SW 1271 (cell line): ENCODE measurements at regions not wholly inside any gene's neighbourhood (a gene's known extent, or its start where the extent isn't known, plus 50 kb on each side); places are given as distances from the start of the nearest gene placed in this dataset.

Experiments
- DNase-seq, 2 experiments: peaks; one replicate each; lab custom pipeline; 2025; lab: John Stamatoyannopoulos, UW

- DNase-seq, result no peak
Observed at GRCh38 chr4:133887723-133888122, 313.9 kb downstream of the PABPC4L start.

GRCh38 chr4:133869486-133869885 is 332.1 kb downstream of the PABPC4L start:
- DNase-seq, result no peak

GRCh38 chr4:133868856-133869255 is 332.7 kb downstream of the PABPC4L start:
- DNase-seq, result no peak

GRCh38 chr4:133866328-133866699 is 335.3 kb downstream of the PABPC4L start:
- no peak for DNase-seq

GRCh38 chr4:133865612-133866327 is 335.8 kb downstream of the PABPC4L start:
- DNase-seq, result peak; percentile 69 to 93

GRCh38 chr4:133863153-133863552 is 338.4 kb downstream of the PABPC4L start:
- DNase-seq, result no peak

DNA sequence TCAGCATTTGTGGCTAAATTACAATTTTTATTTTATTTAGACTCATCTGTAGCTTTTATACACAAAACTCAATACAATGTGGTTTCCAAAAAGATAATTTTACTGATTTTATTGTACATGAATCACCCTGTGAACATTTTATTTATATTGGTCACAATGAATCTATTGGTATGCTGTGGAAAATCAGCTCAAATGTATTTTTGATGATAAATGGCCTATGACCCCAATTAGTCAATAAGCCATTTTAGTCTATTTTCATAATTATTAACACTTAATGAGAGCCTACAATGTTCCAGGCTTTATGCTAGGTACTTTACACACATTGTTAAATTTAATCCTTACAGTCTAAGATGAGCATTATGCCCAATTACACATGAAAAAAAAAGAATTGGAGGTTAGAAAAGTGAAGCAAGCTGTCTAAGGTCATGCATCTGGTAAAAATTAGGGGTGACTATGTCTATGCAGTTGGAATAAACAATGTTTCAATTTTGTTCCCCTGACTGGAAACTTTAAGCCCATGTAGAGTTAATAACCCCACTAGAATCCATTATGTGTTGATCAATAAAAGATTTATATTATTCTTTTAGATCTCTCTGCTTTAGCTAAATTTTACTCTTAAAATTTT is 344.7 kb downstream of the PABPC4L start:
- no peak for DNase-seq

DNA sequence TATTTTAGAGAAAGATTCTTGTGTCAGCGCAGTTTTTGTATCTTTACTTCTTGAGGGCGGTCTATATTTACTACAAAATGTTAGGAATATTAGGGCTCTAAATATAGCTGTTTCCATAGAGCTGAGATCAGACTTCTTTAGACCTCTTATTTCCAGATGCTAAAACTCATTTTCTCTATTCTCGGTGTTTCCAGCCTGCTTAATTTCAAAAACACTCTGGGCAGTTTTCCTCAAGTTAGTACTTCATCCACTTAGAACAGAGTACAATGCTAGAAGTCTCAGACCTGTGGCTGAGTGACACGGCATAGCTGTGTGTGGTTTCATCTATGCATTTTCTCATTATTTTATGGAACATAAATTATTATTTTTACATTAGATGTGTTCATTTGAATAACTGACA is 346.6 kb downstream of the PABPC4L start:
- DNase-seq, result no peak

- no peak for DNase-seq
Observed at GRCh38 chr4:133839326-133839725, 362.3 kb downstream of the PABPC4L start.

DNA sequence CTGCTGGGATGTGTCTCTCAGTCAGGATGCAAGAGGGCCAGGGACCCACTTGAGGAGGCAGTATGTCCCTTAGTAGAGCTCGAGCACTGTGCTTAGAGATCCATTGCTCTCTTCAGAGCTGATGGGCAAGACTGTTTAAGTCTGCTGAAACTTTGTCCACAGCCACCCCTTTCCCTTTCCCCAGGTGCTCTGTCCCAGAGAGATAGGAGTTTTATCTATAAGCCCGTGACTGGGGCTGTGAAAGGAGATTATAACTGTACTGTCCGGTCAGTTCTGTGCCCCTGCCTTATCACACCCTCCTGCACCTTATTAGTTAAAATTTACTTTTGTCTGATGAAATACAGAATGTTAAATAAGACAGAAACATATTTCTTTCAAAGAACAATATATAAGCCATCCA is 378.4 kb downstream of the PABPC4L start:
- no peak for DNase-seq

GRCh38 chr4:133812954-133813353 is 388.6 kb downstream of the PABPC4L start:
- no peak for DNase-seq

DNA sequence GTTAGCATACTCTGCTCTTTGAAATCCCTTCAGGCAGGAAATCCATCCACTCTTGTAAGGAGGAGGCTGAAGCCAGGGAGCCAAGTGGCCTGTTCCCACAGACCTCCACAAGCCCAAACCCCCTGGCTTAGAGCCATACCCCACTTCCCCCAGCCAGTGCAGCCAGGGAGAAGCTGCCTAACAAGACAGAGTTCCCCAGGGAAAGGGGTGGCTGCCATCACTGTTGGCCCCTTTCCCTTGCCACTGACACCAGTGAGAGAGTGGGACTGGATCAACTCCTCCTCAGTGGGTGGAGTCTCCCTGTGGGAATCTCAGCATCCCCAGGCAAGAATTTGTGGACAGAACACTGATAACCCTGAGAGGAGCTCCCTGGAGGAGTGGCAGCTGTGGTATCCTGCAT is 389.4 kb downstream of the PABPC4L start:
- DNase-seq, result no peak

- no peak for DNase-seq
Observed at GRCh38 chr4:133808151-133808550, 393.4 kb downstream of the PABPC4L start.

DNA sequence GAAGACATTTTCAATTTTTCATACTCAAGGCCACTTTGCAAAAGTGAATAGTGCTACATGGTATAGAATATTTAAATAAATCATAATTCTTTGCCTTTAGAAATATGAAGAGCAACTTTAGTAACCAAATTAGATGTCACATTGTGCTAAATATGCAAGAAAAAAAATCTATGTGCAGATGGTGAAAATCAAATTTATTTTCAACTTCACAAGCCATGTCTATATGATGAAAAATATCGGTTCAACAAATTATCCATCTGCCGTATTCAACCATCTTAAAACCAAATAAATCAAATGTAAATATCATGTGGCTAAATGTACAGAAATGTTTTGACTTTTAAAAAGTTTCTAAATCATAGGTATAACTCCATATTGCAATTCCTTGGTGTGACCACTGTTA is 398.2 kb downstream of the PABPC4L start:
- DNase-seq, result no peak

DNA sequence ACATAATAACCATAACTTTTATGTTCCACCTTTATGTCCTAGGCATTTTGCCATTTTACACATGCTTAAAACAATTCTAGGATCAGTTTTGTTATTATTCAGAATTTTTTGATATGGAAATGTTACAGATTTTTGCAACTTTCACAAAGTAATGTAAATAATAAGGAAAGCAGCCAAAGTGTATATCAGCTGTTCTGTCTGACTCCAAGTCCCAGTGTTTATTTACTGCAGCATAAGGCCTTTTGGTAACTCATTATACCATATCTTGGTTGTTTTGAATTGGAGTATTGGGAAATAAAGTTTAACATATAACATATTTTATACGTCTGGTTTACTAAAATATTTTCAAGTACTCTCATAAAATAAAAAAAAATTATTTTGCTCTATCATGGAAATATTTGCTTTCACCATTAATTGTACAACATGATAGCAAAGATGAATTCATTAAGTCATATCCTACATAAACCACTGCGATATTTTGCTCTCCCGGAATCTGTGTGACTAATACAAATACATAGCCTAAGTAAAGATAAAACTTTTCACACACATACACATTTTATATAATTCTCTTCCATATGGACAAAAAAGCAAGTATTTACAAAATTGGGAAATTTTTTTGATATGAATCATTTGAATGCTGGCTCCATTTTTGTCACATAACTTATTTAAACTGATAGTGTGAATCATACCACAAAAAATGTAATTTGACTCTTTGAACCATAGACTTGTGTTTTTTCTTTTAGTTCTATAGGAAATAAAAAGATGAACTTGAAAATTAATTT is 399.0 kb downstream of the PABPC4L start:
- peak in 1 of 2 experiments; percentile 20 for DNase-seq

- no peak for DNase-seq
Observed at GRCh38 chr4:133801883-133802282, 399.7 kb downstream of the PABPC4L start.

DNA sequence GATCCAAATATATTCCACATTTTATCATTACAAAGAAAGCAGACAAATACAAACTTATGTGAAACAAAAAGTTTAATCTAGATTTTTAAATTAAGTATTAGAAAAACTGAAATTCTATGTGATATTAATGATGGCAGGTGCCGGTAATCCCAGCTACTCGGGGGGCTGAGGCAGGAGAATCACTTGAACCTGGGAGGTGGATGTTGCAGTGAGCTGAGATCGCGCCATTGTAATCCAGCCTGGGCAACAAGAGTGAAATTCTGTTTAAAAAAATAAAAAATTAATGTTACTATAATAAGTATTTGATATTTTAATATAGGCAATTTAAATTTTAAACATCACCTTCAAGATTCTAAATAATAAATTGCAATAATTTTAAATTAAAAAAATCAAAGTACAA is 400.6 kb downstream of the PABPC4L start:
- no peak for DNase-seq

DNA sequence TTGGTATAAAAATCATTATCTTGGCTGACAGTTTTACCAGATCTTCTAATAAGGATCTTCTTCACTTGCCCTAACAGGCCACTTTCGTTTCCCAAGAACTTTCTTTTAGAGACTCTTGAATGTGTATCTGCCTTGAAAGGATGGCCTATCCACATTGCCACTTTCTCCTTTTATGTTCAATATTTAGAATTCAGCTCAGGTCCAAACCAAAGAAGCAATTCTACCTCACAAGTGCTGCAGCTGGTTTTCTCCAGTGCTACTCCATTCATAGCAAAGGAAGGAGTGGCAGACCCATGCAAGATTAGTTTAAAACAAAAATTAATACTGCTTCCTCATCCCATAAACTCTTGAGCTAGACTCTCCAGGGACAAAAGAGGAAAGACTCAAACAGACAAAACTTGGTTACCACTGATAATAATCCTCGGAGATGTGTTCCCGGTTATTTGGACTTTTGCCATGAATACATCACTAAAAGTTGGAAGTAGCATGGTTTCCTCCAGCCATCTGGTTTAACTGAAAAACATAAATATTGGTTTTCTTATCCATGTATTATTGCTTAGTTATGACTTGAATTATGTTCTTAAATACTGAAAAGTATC is 401.8 kb downstream of the PABPC4L start:
- no peak for DNase-seq

GRCh38 chr4:133777661-133778060 is 423.9 kb downstream of the PABPC4L start:
- DNase-seq, result no peak

- DNase-seq, result no peak
Observed at GRCh38 chr4:133776961-133777360, 424.6 kb downstream of the PABPC4L start.

DNA sequence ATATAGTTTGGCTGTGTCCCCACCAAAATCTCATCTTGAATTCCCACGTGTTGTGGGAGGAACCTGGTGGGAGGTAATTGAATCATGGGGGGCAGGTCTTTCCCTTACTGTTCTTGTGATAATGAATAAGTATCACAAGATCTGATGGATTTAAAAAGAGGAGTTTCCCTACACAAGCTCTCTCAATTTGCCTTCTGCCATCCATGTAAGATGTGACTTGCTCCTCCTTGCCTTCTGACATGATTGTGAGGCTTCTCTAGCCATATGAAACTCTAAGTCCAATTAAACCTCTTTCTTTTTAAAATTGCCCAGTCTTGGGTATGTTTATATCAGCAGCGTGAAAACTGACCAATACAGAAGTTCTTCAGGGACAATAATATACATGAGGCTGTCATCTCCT is 425.1 kb downstream of the PABPC4L start:
- no peak for DNase-seq

DNA sequence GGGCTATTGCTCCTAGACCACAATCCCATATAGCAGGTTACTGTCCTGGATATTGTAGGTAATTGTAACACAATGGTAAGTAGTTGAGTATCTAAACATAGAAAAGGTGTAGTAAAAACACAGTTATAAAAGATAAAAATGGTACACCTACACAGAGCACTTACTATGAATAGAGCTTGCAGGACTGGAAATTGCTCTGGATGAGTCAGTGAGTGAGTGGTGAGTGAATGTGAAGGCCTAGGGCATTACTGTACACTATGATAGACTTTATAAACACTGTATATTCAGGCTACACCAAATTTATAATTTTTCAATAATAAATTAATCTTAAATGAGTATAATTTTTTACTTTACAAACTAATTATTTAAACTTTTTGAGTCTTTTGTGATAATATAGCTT is 425.7 kb downstream of the PABPC4L start:
- DNase-seq, result no peak

DNA sequence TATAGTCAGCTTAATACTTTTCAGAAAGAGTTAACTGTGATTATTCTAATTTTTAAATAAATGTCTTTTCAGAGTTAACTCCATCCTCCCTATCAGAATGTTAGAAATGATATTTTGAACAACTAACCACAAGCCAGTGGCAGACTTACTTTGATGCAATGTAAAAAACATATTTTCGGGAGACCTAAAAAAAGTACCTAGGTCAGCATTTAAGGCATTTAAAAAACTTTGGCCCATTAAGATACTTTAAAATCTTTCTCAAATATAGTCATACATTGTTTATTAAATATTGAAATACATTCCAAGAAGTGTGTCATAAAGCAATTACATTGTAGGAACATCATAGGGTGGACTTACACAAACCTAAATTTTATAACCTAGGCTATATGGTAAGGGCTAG is 426.1 kb downstream of the PABPC4L start:
- DNase-seq, result no peak
